ENCODE measurements at regions not wholly inside any gene's neighbourhood (a gene's known extent, or its start where the extent isn't known, plus 50 kb on each side); places are given as distances from the start of the nearest gene placed in this dataset.

GRCh38 chr6:18692929-18693685 is 306.0 kb downstream of the RNF144B start:
- TF ChIP-seq CTCF (conservative IDR thresholded peaks at IDR 0.05) = no peak
- TF ChIP-seq ZFX (IDR thresholded peaks at IDR 0.05) = no peak
